ENCODE measurements at regions not wholly inside any gene's neighbourhood (a gene's known extent, or its start where the extent isn't known, plus 50 kb on each side); places are given as distances from the start of the nearest gene placed in this dataset.

- no peak for DNase-seq (ENCODE audit: low read depth)
These were observed 104.2 kb upstream of the MVB12B start for GRCh38 chr9:126222363-126222834.

GRCh38 chr9:126222835-126223431 is 103.7 kb upstream of the MVB12B start:
- DNase-seq (ENCODE audit: low read depth): no peak

- no peak for DNase-seq (ENCODE audit: low read depth)
These were observed 102.7 kb upstream of the MVB12B start for GRCh38 chr9:126223798-126224531.

GRCh38 chr9:126225611-126226609 is 100.7 kb upstream of the MVB12B start:
- DNase-seq (ENCODE audit: low read depth): no peak

GRCh38 chr9:126226991-126227936 is 99.4 kb upstream of the MVB12B start:
- no peak for DNase-seq (ENCODE audit: low read depth)

GRCh38 chr9:126228111-126228780 is 98.4 kb upstream of the MVB12B start:
- no peak for DNase-seq (ENCODE audit: low read depth)

- DNase-seq (ENCODE audit: low read depth): peak; percentile 84
These were observed 97.7 kb upstream of the MVB12B start for GRCh38 chr9:126228781-126229444.

GRCh38 chr9:126229501-126229900 is 97.1 kb upstream of the MVB12B start:
- no peak for DNase-seq (ENCODE audit: low read depth)

GRCh38 chr9:126230692-126231091 is 95.9 kb upstream of the MVB12B start:
- no peak for DNase-seq (ENCODE audit: low read depth)

- DNase-seq (ENCODE audit: low read depth): no peak
These were observed 94.2 kb upstream of the MVB12B start for GRCh38 chr9:126232461-126232860.

GRCh38 chr9:126233175-126233574 is 93.5 kb upstream of the MVB12B start:
- no peak for DNase-seq (ENCODE audit: low read depth)

GRCh38 chr9:126233913-126234525 is 92.6 kb upstream of the MVB12B start:
- DNase-seq (ENCODE audit: low read depth): no peak

GRCh38 chr9:126234681-126235335 is 91.8 kb upstream of the MVB12B start:
- no peak for DNase-seq (ENCODE audit: low read depth)

- DNase-seq (ENCODE audit: low read depth): no peak
These were observed 91.0 kb upstream of the MVB12B start for GRCh38 chr9:126235336-126236243.

- DNase-seq (ENCODE audit: low read depth): no peak
These were observed 90.4 kb upstream of the MVB12B start for GRCh38 chr9:126236273-126236672.

GRCh38 chr9:126238415-126238814 is 88.2 kb upstream of the MVB12B start:
- no peak for DNase-seq (ENCODE audit: low read depth)

GRCh38 chr9:126239515-126239914 is 87.1 kb upstream of the MVB12B start:
- no peak for DNase-seq (ENCODE audit: low read depth)

GRCh38 chr9:126240835-126241234 is 85.8 kb upstream of the MVB12B start:
- no peak for DNase-seq (ENCODE audit: low read depth)

Data from Daoy (cell line).